ENCODE measurements at regions not wholly inside any gene's neighbourhood (a gene's known extent, or its start where the extent isn't known, plus 50 kb on each side); places are given as distances from the start of the nearest gene placed in this dataset.

- DNase-seq = no peak
- H3K4me3 Mint-ChIP-seq = no peak overlapping the region
- H3K9me3 Mint-ChIP-seq (ENCODE audit: insufficient read depth) = no peaks in the 10 kb centered on the region
- POLR2A ChIA-PET = no interaction called here
- H3K27ac Mint-ChIP-seq = no peak overlapping the region
- CTCF ChIA-PET = no interaction called here
- no peak for ATAC-seq
- H3K27me3 Mint-ChIP-seq (ENCODE audit: low read depth) = no peaks in the 10 kb centered on the region
- H3K36me3 Mint-ChIP-seq (ENCODE audit: low read depth) = no peaks in the 10 kb centered on the region
- H3K4me1 Mint-ChIP-seq (ENCODE audit: low read depth) = no peaks in the 10 kb centered on the region
Measured at GRCh38 chr10:121121462-121121861, 270.3 kb downstream of the WDR11 start.

GRCh38 chr10:121127151-121127906, 276.2 kb downstream of the WDR11 start:
- POLR2A ChIA-PET = no interaction called here
- CTCF ChIA-PET = no interaction called here

GRCh38 chr10:121128164-121128563, 277.0 kb downstream of the WDR11 start:
- ChIA-PET POLR2A (no interaction called here), CTCF (no interaction called here)
- no peaks in the 10 kb centered on the region for H3K4me1 Mint-ChIP-seq (ENCODE audit: low read depth)
- H3K9me3 Mint-ChIP-seq (ENCODE audit: insufficient read depth) = no peaks in the 10 kb centered on the region
- no peaks in the 10 kb centered on the region for H3K27me3 Mint-ChIP-seq (ENCODE audit: low read depth)
- no peak for ATAC-seq
- H3K27ac Mint-ChIP-seq = no peak overlapping the region
- no peak overlapping the region for H3K4me3 Mint-ChIP-seq
- no peak for DNase-seq
- H3K36me3 Mint-ChIP-seq (ENCODE audit: low read depth) = no peaks in the 10 kb centered on the region

More at GRCh38 chr10:121127151-121127906, 276.2 kb downstream of the WDR11 start:
- no peak for ATAC-seq
- no peaks in the 10 kb centered on the region for H3K36me3 Mint-ChIP-seq (ENCODE audit: low read depth)
- no peak overlapping the region for H3K4me3 Mint-ChIP-seq
- no peaks in the 10 kb centered on the region for H3K27me3 Mint-ChIP-seq (ENCODE audit: low read depth)
- no peak for DNase-seq
- no peaks in the 10 kb centered on the region for H3K9me3 Mint-ChIP-seq (ENCODE audit: insufficient read depth)
- H3K4me1 Mint-ChIP-seq (ENCODE audit: low read depth) = no peaks in the 10 kb centered on the region
- H3K27ac Mint-ChIP-seq = no peak overlapping the region

DNA sequence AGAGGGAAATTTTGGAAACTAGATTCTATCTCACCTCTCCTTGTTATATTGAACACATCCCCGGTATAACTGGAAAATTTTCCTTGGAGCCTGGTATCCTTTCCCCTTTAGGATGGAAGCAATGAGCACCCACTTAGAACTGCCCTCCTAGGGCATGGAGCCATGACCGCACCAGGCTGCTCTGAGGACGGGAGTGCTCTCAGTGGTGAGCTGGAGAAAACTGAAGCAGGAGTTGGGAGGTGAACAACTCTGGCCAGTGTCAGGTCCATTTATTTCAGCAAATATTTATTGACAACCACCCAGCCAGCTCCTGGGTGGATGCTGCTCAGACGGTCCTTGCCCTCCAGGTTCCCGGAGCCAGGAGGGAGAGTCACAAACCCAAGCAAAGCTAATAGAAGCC, 278.1 kb downstream of the WDR11 start:
- ChIA-PET CTCF (no interaction called here), POLR2A (no interaction called here)
- no peak overlapping the region for H3K27ac Mint-ChIP-seq
- H3K4me1 Mint-ChIP-seq (ENCODE audit: low read depth) = no peaks in the 10 kb centered on the region
- DNase-seq = no peak
- H3K4me3 Mint-ChIP-seq = no peak overlapping the region
- no peak for ATAC-seq
- no peaks in the 10 kb centered on the region for H3K9me3 Mint-ChIP-seq (ENCODE audit: insufficient read depth)
- H3K27me3 Mint-ChIP-seq (ENCODE audit: low read depth) = no peaks in the 10 kb centered on the region
- no peaks in the 10 kb centered on the region for H3K36me3 Mint-ChIP-seq (ENCODE audit: low read depth)

DNA sequence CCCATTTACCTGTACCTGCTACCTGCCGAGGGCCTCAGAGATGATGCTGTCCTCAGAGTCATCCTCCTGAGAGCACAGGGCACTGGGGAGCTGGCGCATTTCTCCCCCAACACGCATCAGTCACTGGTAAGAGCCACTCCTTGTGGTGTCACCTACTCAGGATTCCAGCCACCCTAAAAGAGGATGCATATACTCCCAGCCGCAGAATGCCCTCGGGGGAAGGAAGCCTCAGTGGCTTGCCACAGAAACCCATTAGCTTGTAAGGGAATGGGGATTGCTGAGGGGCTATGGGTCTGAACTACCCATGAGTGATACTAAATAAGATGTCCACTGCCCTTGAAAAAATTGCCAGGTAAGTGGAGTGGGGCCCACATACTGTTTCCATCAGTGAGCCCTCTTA, 279.2 kb downstream of the WDR11 start:
- H3K27ac Mint-ChIP-seq = no peak overlapping the region
- ATAC-seq (no peak), DNase-seq (no peak)
- ChIA-PET CTCF (no interaction called here), POLR2A (no interaction called here)
- H3K4me3 Mint-ChIP-seq = no peak overlapping the region
- no peaks in the 10 kb centered on the region for H3K9me3 Mint-ChIP-seq (ENCODE audit: insufficient read depth)
- H3K36me3 Mint-ChIP-seq (ENCODE audit: low read depth) = no peaks in the 10 kb centered on the region
- H3K4me1 Mint-ChIP-seq (ENCODE audit: low read depth) = no peaks in the 10 kb centered on the region
- no peaks in the 10 kb centered on the region for H3K27me3 Mint-ChIP-seq (ENCODE audit: low read depth)

- H3K36me3 Mint-ChIP-seq (ENCODE audit: low read depth) = no peaks in the 10 kb centered on the region
- H3K27me3 Mint-ChIP-seq (ENCODE audit: low read depth) = no peaks in the 10 kb centered on the region
- no peak overlapping the region for H3K27ac Mint-ChIP-seq
- no peak overlapping the region for H3K4me3 Mint-ChIP-seq
- ChIA-PET POLR2A (no interaction called here), CTCF (no interaction called here)
- H3K9me3 Mint-ChIP-seq (ENCODE audit: insufficient read depth) = no peaks in the 10 kb centered on the region
- no peak for DNase-seq
- ATAC-seq = no peak
- no peaks in the 10 kb centered on the region for H3K4me1 Mint-ChIP-seq (ENCODE audit: low read depth)
Measured at GRCh38 chr10:121131014-121131413, 279.9 kb downstream of the WDR11 start.

- DNase-seq = no peak
- ChIA-PET POLR2A (no interaction called here), CTCF (interaction anchor here (0.7 kb wide), 1 partner anchor 1148 kb away, joined by 3 read pairs; no protein-coding TSS in a partner anchor)
- Mint-ChIP-seq H3K27ac (no peak overlapping the region), H3K4me1 (ENCODE audit: low read depth) (no peaks in the 10 kb centered on the region), H3K36me3 (ENCODE audit: low read depth) (no peaks in the 10 kb centered on the region), H3K4me3 (no peak overlapping the region), H3K9me3 (ENCODE audit: insufficient read depth) (no peaks in the 10 kb centered on the region), H3K27me3 (ENCODE audit: low read depth) (no peaks in the 10 kb centered on the region)
- no peak for ATAC-seq
Measured at GRCh38 chr10:121131426-121132265, 280.5 kb downstream of the WDR11 start.

- POLR2A ChIA-PET = no interaction called here
- no peaks in the 10 kb centered on the region for H3K9me3 Mint-ChIP-seq (ENCODE audit: insufficient read depth)
- H3K27ac Mint-ChIP-seq = no peak overlapping the region
- DNase-seq = no peak
- H3K4me3 Mint-ChIP-seq = no peak overlapping the region
- ATAC-seq = no peak
- H3K4me1 Mint-ChIP-seq (ENCODE audit: low read depth) = no peaks in the 10 kb centered on the region
- CTCF ChIA-PET = interaction anchor here (0.7 kb wide), 1 partner anchor 1148 kb away, joined by 3 read pairs; no protein-coding TSS in a partner anchor
- H3K27me3 Mint-ChIP-seq (ENCODE audit: low read depth) = no peaks in the 10 kb centered on the region
- H3K36me3 Mint-ChIP-seq (ENCODE audit: low read depth) = no peaks in the 10 kb centered on the region
Measured at GRCh38 chr10:121132273-121132672, 281.1 kb downstream of the WDR11 start.

DNA sequence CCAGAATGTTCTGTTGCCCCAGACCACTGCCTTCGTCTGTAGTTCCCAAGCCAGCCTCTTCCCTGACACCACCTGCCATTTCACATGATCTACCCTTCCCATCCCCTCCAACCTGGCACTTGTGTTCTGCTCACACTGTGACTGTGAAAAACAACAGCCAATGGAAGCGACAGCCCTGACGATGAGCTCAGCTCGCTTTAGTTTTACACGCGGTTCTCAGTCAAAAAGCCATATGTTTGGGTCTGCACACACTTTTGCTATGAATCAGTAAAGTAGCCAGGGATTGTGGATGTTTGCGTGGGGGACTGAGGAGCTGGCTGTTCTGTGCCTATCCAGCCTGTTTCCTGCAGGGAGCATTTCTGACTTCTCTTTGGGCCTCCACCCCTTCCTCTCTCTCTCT, 282.7 kb downstream of the WDR11 start:
- ATAC-seq (no peak), DNase-seq (no peak)
- Mint-ChIP-seq H3K27me3 (ENCODE audit: low read depth) (no peaks in the 10 kb centered on the region), H3K36me3 (ENCODE audit: low read depth) (no peaks in the 10 kb centered on the region), H3K4me1 (ENCODE audit: low read depth) (no peaks in the 10 kb centered on the region), H3K4me3 (no peak overlapping the region), H3K27ac (no peak overlapping the region), H3K9me3 (ENCODE audit: insufficient read depth) (no peaks in the 10 kb centered on the region)
- ChIA-PET CTCF (no interaction called here), POLR2A (no interaction called here)

DNA sequence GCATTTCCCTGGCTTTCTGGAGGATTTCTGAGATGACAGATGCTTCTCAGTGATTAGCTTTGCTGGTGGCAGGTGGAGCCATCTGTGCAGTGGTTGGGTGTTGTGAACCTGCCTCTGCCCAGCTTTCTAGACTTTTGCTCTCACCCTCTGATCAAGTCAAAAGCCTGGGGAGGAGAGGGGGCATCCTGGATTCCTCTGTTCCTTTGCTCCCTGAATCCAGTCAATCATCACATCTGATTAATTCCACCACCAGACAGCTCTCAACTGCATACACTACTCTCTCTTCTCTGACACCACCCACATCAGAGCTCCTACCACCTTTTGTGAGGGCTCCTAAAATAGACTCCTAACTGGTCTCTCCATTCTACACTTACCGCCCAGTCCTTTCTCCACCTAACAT, 283.5 kb downstream of the WDR11 start:
- Mint-ChIP-seq H3K27me3 (ENCODE audit: low read depth) (no peaks in the 10 kb centered on the region), H3K4me1 (ENCODE audit: low read depth) (no peaks in the 10 kb centered on the region), H3K9me3 (ENCODE audit: insufficient read depth) (no peaks in the 10 kb centered on the region), H3K36me3 (ENCODE audit: low read depth) (no peaks in the 10 kb centered on the region), H3K27ac (no peak overlapping the region), H3K4me3 (no peak overlapping the region)
- ATAC-seq = no peak
- no peak for DNase-seq
- POLR2A ChIA-PET = no interaction called here
- CTCF ChIA-PET = no interaction called here

DNA sequence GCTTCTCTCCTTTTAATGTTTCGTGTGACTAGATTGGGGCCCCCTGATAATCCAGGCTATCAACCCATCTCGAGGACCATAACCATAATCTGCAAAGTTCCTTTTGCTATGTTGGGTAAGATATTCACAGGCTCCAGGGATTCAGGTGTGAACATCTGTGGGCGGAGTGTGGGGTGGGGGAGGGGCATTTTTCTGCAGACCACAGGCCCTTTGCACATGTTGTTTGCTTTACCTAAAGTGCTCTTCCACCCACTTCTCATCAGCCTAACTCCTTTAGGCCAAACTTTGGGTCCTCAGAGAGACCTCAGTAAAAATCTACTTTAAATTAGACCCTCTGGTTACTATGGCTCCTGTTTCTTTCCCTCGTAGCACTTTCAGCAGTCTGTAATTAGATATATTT, 284.4 kb downstream of the WDR11 start:
- Mint-ChIP-seq H3K9me3 (ENCODE audit: insufficient read depth) (no peaks in the 10 kb centered on the region), H3K4me1 (ENCODE audit: low read depth) (no peaks in the 10 kb centered on the region), H3K27me3 (ENCODE audit: low read depth) (no peaks in the 10 kb centered on the region), H3K36me3 (ENCODE audit: low read depth) (no peaks in the 10 kb centered on the region), H3K4me3 (no peak overlapping the region), H3K27ac (no peak overlapping the region)
- ChIA-PET CTCF (no interaction called here), POLR2A (no interaction called here)
- ATAC-seq (no peak), DNase-seq (no peak)

DNA sequence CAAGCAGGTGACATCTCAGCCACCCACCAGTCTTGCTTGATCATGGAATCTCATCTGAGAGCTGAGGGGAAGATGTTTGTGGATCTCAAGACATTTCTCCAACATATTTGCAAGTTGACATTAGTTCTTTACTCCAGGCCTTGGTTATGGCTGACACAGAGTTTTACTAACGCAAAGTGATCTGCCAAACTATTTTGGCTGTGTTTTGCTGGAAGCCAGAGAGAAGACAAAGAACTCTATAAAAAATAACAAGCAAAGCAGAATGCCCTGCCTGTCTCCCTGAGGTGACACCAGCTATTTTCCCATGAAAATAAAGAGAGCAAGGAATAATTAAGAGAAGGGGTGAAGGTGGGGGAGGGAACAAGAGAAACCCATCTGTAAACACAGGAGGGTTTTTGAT, 286.4 kb downstream of the WDR11 start:
- ChIA-PET CTCF (no interaction called here), POLR2A (no interaction called here)
- DNase-seq = no peak
- no peaks in the 10 kb centered on the region for H3K27me3 Mint-ChIP-seq (ENCODE audit: low read depth)
- H3K36me3 Mint-ChIP-seq (ENCODE audit: low read depth) = no peaks in the 10 kb centered on the region
- H3K9me3 Mint-ChIP-seq (ENCODE audit: insufficient read depth) = no peaks in the 10 kb centered on the region
- no peak overlapping the region for H3K4me3 Mint-ChIP-seq
- H3K27ac Mint-ChIP-seq = no peak overlapping the region
- no peaks in the 10 kb centered on the region for H3K4me1 Mint-ChIP-seq (ENCODE audit: low read depth)
- no peak for ATAC-seq

All from activated CD8-positive, alpha-beta T cell treated with anti-CD3 and anti-CD28 coated beads, Interleukin-2, amount 10 ng/mL, durations not matched to agents 7 days and 5 days (primary cell).